PC-9 (cell line): ENCODE measurements at regions not wholly inside any gene's neighbourhood (a gene's known extent, or its start where the extent isn't known, plus 50 kb on each side); places are given as distances from the start of the nearest gene placed in this dataset.

Experiments used
- BruUV-seq: library from RNA; stranded (reverse); fragments of 400-500 nt; replicated peaks from 2 replicates; lab custom pipeline; 2021; lab: Mats Ljungman, UMichigan
- CTCF ChIA-PET: fragments of 300-600 bp; sonication (Branson Sonifier 250); formaldehyde crosslinking; loops from one replicate; lab custom pipeline; 2022; ENCODE audit warnings: antibody characterized with exemption; lab: Charles Lee
- POLR2A ChIA-PET: fragments of 300-600 bp; sonication (Branson Sonifier 250); formaldehyde crosslinking; loops from one replicate; lab custom pipeline; 2022; ENCODE audit warnings: antibody characterized with exemption; ENCODE audit not compliant: unreplicated experiment; lab: Charles Lee
- DNase-seq, 2 experiments: peaks; one replicate each; pipeline versions ENCODE4 v3.0.0 to v3.0.0-alpha.2; 2015 to 2022; ENCODE audit warnings: mixed read lengths in 1 of 2
- H2AFZ ChIP-seq: fragments of 200-600 bp; sonication (generic); 2 replicates; pipeline ENCODE4 v1.8.1; 2017; ENCODE audit warnings: antibody characterized with exemption
- H3F3A ChIP-seq: fragments of 200-600 bp; sonication (generic); 2 replicates; pipeline ENCODE4 v1.8.1; 2017; ENCODE audit warnings: antibody characterized with exemption, mild to moderate bottlenecking, low read depth; ENCODE audit not compliant: insufficient read depth
- H3K27ac ChIP-seq: fragments of 200-600 bp; sonication (generic); 2 replicates; pipeline ENCODE4 v1.6.1; 2016; ENCODE audit warnings: mixed run types
- H3K27me3 ChIP-seq: fragments of 200-600 bp; sonication (generic); 2 replicates; pipeline ENCODE4 v1.6.1; 2016; ENCODE audit warnings: low read depth, mixed run types; ENCODE audit not compliant: insufficient read depth
- H3K36me3 ChIP-seq: fragments of 200-600 bp; sonication (generic); 2 replicates; pipeline ENCODE4 v1.6.1; 2016; ENCODE audit warnings: low read depth, mixed run types
- H3K4me1 ChIP-seq: fragments of 200-600 bp; sonication (generic); replicated peaks from 2 replicates; pipeline ENCODE4 v1.6.1; 2016; ENCODE audit warnings: mixed run types; ENCODE audit not compliant: insufficient read depth
- H3K4me2 ChIP-seq: fragments of 200-600 bp; sonication (generic); 2 replicates; pipeline ENCODE4 v1.6.1; 2017; ENCODE audit warnings: mixed run types
- H3K4me3 ChIP-seq: fragments of 200-600 bp; sonication (generic); 2 replicates; pipeline ENCODE4 v1.6.1; 2016; ENCODE audit warnings: mixed run types
- H3K79me2 ChIP-seq: fragments of 200-600 bp; sonication (generic); 2 replicates; pipeline ENCODE4 v1.6.1; 2017; ENCODE audit warnings: low read depth, mixed run types
- H3K9me2 ChIP-seq: fragments of 200-600 bp; sonication (generic); 2 replicates; pipeline ENCODE4 v1.8.1; 2017; ENCODE audit warnings: mild to moderate bottlenecking; ENCODE audit not compliant: insufficient read depth
- H3K9me3 ChIP-seq: fragments of 200-600 bp; sonication (generic); 2 replicates; pipeline ENCODE4 v1.8.1; 2016; ENCODE audit warnings: low read depth; ENCODE audit not compliant: insufficient read depth
- H4K20me1 ChIP-seq: fragments of 200-600 bp; sonication (generic); 2 replicates; pipeline ENCODE4 v1.8.1; 2017; ENCODE audit not compliant: insufficient read depth
- EZH2 ChIP-seq: fragments of 200-600 bp; sonication (generic); IDR thresholded peaks from 2 replicates; pipeline ENCODE4 v1.8.0; 2017; ENCODE audit warnings: antibody characterized with exemption, low read depth
- intact Hi-C: fragments of 100-400 bp; cut with micrococcal nuclease; formaldehyde crosslinking; loops from one replicate; pipeline ENCODE4 v1.10.0; 2022; ENCODE audit not compliant: unreplicated experiment
- TF ChIP-seq, protein P1 (sequence below): fragments of 200-600 bp; sonication (generic); conservative IDR thresholded peaks from 2 replicates; pipeline ENCODE4 v1.6.1; 2017; ENCODE audit warnings: mixed run types, antibody characterized with exemption, mild to moderate bottlenecking, moderate library complexity

- TF ChIP-seq, protein P1, sequence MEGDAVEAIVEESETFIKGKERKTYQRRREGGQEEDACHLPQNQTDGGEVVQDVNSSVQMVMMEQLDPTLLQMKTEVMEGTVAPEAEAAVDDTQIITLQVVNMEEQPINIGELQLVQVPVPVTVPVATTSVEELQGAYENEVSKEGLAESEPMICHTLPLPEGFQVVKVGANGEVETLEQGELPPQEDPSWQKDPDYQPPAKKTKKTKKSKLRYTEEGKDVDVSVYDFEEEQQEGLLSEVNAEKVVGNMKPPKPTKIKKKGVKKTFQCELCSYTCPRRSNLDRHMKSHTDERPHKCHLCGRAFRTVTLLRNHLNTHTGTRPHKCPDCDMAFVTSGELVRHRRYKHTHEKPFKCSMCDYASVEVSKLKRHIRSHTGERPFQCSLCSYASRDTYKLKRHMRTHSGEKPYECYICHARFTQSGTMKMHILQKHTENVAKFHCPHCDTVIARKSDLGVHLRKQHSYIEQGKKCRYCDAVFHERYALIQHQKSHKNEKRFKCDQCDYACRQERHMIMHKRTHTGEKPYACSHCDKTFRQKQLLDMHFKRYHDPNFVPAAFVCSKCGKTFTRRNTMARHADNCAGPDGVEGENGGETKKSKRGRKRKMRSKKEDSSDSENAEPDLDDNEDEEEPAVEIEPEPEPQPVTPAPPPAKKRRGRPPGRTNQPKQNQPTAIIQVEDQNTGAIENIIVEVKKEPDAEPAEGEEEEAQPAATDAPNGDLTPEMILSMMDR = no peak
- TF ChIP-seq EZH2 = no peak
- ChIA-PET CTCF (interaction anchor here (0.6 kb wide), 1 partner anchor 18 kb away, joined by 4 read pairs; no protein-coding TSS in a partner anchor), POLR2A (no interaction called here)
- no peaks in the 10 kb centered on the region for H3K79me2 ChIP-seq
- H3K36me3 ChIP-seq = peaks cover 13% of the 10 kb centered on the region; the same call in 1 of the 2 replicates
- H3F3A ChIP-seq = peaks cover 16% of the 10 kb centered on the region
- H3K27me3 ChIP-seq = no peaks in the 10 kb centered on the region
- H3K9me2 ChIP-seq = no peaks in the 10 kb centered on the region
- H3K4me2 ChIP-seq = no peak overlapping the region
- H3K4me3 ChIP-seq = no peak overlapping the region
- no peaks in the 10 kb centered on the region for H4K20me1 ChIP-seq
- H3K4me1 ChIP-seq = peaks cover 15% of the 10 kb centered on the region
- no TSS peak for BruUV-seq
- no peak overlapping the region for H3K27ac ChIP-seq
- intact Hi-C loops = no loop called here
- peaks cover 13% of the 10 kb centered on the region for H3K9me3 ChIP-seq
- DNase-seq = no peak
- H2AFZ ChIP-seq = no peak overlapping the region
Measured at GRCh38 chr14:50026396-50026795, 90.0 kb downstream of the VCPKMT start.

- ChIA-PET POLR2A (no interaction called here), CTCF (interaction anchor here (0.6 kb wide), 1 partner anchor 236 kb away, joined by 4 read pairs; no protein-coding TSS in a partner anchor)
- H3K4me1 ChIP-seq = peaks cover 15% of the 10 kb centered on the region
- peaks cover 13% of the 10 kb centered on the region for H3K9me3 ChIP-seq
- no peak for DNase-seq
- H3K9me2 ChIP-seq = no peaks in the 10 kb centered on the region
- no peaks in the 10 kb centered on the region for H4K20me1 ChIP-seq
- H3K4me3 ChIP-seq = no peak overlapping the region
- H3K4me2 ChIP-seq = no peak overlapping the region
- peaks cover 13% of the 10 kb centered on the region; the same call in 1 of the 2 replicates for H3K36me3 ChIP-seq
- intact Hi-C loops = no loop called here
- peaks cover 16% of the 10 kb centered on the region for H3F3A ChIP-seq
- H2AFZ ChIP-seq = no peak overlapping the region
- H3K79me2 ChIP-seq = no peaks in the 10 kb centered on the region
- H3K27me3 ChIP-seq = no peaks in the 10 kb centered on the region
- H3K27ac ChIP-seq = no peak overlapping the region
- no TSS peak for BruUV-seq
- TF ChIP-seq, protein P1 = no peak
- TF ChIP-seq EZH2 = no peak
Measured at GRCh38 chr14:50027816-50028215, 88.6 kb downstream of the VCPKMT start.

DNA sequence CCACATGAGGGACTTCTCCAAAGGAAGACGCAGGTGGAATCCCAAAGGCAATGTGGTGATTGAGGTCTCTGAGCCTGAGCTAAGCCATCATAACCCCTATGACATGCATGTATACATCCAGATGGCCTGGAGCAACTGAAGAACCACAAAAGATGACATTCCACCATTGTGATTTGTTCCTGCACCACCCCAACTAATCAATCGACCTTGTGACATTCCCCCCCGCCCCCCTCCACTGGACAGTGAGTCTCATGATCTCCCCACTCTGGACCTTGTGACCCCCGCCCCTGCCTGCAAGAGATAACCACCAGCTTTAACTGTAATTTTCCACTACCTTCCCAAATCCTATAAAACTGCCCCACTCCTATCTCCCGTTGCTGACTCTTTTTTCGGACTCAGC lies 87.9 kb downstream of the VCPKMT start:
- BruUV-seq = no TSS peak
- H3K9me3 ChIP-seq = peaks cover 13% of the 10 kb centered on the region
- DNase-seq = no peak
- H3K27me3 ChIP-seq = no peaks in the 10 kb centered on the region
- no peak overlapping the region for H3K4me3 ChIP-seq
- H3K4me1 ChIP-seq = peaks cover 11% of the 10 kb centered on the region
- no peaks in the 10 kb centered on the region for H3K79me2 ChIP-seq
- no peak overlapping the region for H3K4me2 ChIP-seq
- H3K27ac ChIP-seq = no peak overlapping the region
- peaks cover 13% of the 10 kb centered on the region; the same call in 1 of the 2 replicates for H3K36me3 ChIP-seq
- peaks cover 13% of the 10 kb centered on the region for H3F3A ChIP-seq
- no peak for TF ChIP-seq EZH2
- TF ChIP-seq, protein P1 = no peak
- POLR2A ChIA-PET = no interaction called here
- H4K20me1 ChIP-seq = no peaks in the 10 kb centered on the region
- no peaks in the 10 kb centered on the region for H3K9me2 ChIP-seq
- intact Hi-C loops = no loop called here
- no peak overlapping the region for H2AFZ ChIP-seq
- CTCF ChIA-PET = no interaction called here
